ENCODE measurements at regions not wholly inside any gene's neighbourhood (a gene's known extent, or its start where the extent isn't known, plus 50 kb on each side); places are given as distances from the start of the nearest gene placed in this dataset.

- TF ChIP-seq NR2C2 (IDR thresholded peaks at IDR 0.05; ENCODE audit: borderline replicate concordance, control insufficient read depth, insufficient read length, low read depth) (no peak), ATF2 (IDR thresholded peaks at IDR 0.05; ENCODE audit: low read length) (no peak), NFYA (IDR thresholded peaks at IDR 0.05; ENCODE audit: borderline replicate concordance, low read depth, low read length) (no peak), SPI1 (IDR thresholded peaks at IDR 0.05; ENCODE audit: borderline replicate concordance, insufficient read depth, low read depth, low read length) (no peak), HDAC6 (IDR thresholded peaks at IDR 0.05; ENCODE audit: unreplicated experiment) (no peak), E4F1 (IDR thresholded peaks at IDR 0.05; ENCODE audit: borderline replicate concordance, partially characterized antibody) (no peak), ZNF687 (IDR thresholded peaks at IDR 0.05) (no peak)
- Histone ChIP-seq H4K20me1 (ENCODE audit: control insufficient read depth, insufficient read depth) (no peaks in the 10 kb centered on the region), H3K9ac (ENCODE audit: control insufficient read depth, insufficient read depth, low read length) (no peak overlapping the region), H3K79me2 (ENCODE audit: control insufficient read depth, insufficient read depth, low read length) (no peaks in the 10 kb centered on the region), H3K4me2 (ENCODE audit: control insufficient read depth, insufficient read depth) (no peak overlapping the region), H3K27ac (ENCODE audit: control insufficient read depth, insufficient read depth) (no peak overlapping the region), H3K4me1 (ENCODE audit: control insufficient read depth, insufficient read depth, low read length) (no peaks in the 10 kb centered on the region), H3K9me3 (replicated peaks; ENCODE audit: control insufficient read depth, insufficient read depth, low read length) (no peaks in the 10 kb centered on the region; the same call in 2 of the 3 replicates), H3K27me3 (replicated peaks in 1 of 2; ENCODE audit: control insufficient read depth in 2 of 2, insufficient read depth in 2 of 2, low read length in 1 of 2) (no peaks in the 10 kb centered on the region), H2AFZ (ENCODE audit: control insufficient read depth, low read depth, low read length) (no peak overlapping the region), H3K36me3 (ENCODE audit: control insufficient read depth in 2 of 2, insufficient read depth in 2 of 2, low read length in 1 of 2) (no peaks in the 10 kb centered on the region), H3K4me3 (no peak overlapping the region)
- in situ Hi-C loops (cut with MboI) (no loop called here), intact Hi-C loops (cut with micrococcal nuclease; ENCODE audit: unreplicated experiment) (no loop called here)
- ATAC-seq (no peak), DNase-seq (ENCODE audit: low read depth, low spot score) (no peak), FAIRE-seq (no peak)
- ChIA-PET RAD21 (ENCODE audit: unreplicated experiment) (no interaction called here), POLR2A (no interaction called here), CTCF (interaction anchor here (1.3 kb wide), 1 partner anchor 10 kb away, joined by 3 read pairs; no protein-coding TSS in a partner anchor), SMC1A (ENCODE audit: uncharacterized antibody, unreplicated experiment) (interaction anchor here (1.4 to 1.8 kb wide), 2 partner anchors 11 to 16 kb away, joined by 4 to 6 read pairs; no protein-coding TSS in a partner anchor)
- no TSS peak for BruUV-seq (replicated peaks)
- 4% methylated on average over 1 of the region's 1 CpG for WGBS (ENCODE audit: insufficient coverage, insufficient replicate concordance, low lambda C conversion rate, missing lambda C conversion rate)
Observed at GRCh38 chr3:102099913-102100312, 250.6 kb downstream of the NFKBIZ start.
